ENCODE measurements at regions not wholly inside any gene's neighbourhood (a gene's known extent, or its start where the extent isn't known, plus 50 kb on each side); places are given as distances from the start of the nearest gene placed in this dataset.

GRCh38 chrX:63884821-63885790, 100.1 kb upstream of the ARHGEF9 start:
- DNase-seq (ENCODE audit: low spot score) = no peak

GRCh38 chrX:63869506-63869905, 84.5 kb upstream of the ARHGEF9 start:
- no peak for DNase-seq (ENCODE audit: low spot score)

- DNase-seq (ENCODE audit: low spot score) = no peak
These were observed 70.9 kb upstream of the ARHGEF9 start for GRCh38 chrX:63855896-63856295.

- DNase-seq (ENCODE audit: low spot score) = no peak
These were observed 50.3 kb upstream of the ARHGEF9 start for GRCh38 chrX:63835361-63835760.
